B cell (primary cell): ENCODE measurements at regions not wholly inside any gene's neighbourhood (a gene's known extent, or its start where the extent isn't known, plus 50 kb on each side); places are given as distances from the start of the nearest gene placed in this dataset.

Experiments used
- CTCF ChIP-seq: fragments of 200-600 bp; IDR thresholded peaks from one replicate; pipeline ENCODE4 v1.8.0; 2022; ENCODE audit warnings: antibody characterized with exemption, mild to moderate bottlenecking
- EZH2 ChIP-seq: IDR thresholded peaks from 2 replicates; pipeline ENCODE4 v1.6.1; 2012; ENCODE audit warnings: borderline replicate concordance, low read depth, mild to moderate bottlenecking, moderate library complexity, low read length; ENCODE audit not compliant: insufficient read depth, poor library complexity, severe bottlenecking

- TF ChIP-seq CTCF, result no peak
- no peak for TF ChIP-seq EZH2
Observed at GRCh38 chr11:45399166-45399565, 113.0 kb upstream of the SYT13 start.
